ENCODE measurements at regions not wholly inside any gene's neighbourhood (a gene's known extent, or its start where the extent isn't known, plus 50 kb on each side); places are given as distances from the start of the nearest gene placed in this dataset.

GRCh38 chr18:14031053-14031452 is 101.2 kb downstream of the ZNF519 start:
- H3K27ac ChIP-seq (ENCODE audit: low read depth in 2 of 2, low read length in 2 of 2): no peak overlapping the region
- no peaks in the 10 kb centered on the region for H3K9me3 ChIP-seq (ENCODE audit: control insufficient read depth in 2 of 3, insufficient read depth in 1 of 3, low read length in 3 of 3)
- H3K4me1 ChIP-seq (ENCODE audit: control insufficient read depth in 2 of 3, insufficient read depth in 2 of 3, low read depth in 1 of 3, low read length in 3 of 3): no peaks in the 10 kb centered on the region
- no peak overlapping the region for H3K9ac ChIP-seq (ENCODE audit: low read length in 3 of 3)
- H3K4me3 ChIP-seq (ENCODE audit: low read length in 3 of 3): no peak overlapping the region
- intact Hi-C loops (cut with DNase I): loop anchor here (10.0 kb wide), 1 partner anchor 64 kb away; no protein-coding TSS in a partner anchor
- no peak for FAIRE-seq
- TF ChIP-seq CTCF (IDR thresholded peaks at IDR 0.05; ENCODE audit: borderline replicate concordance, extremely low read depth, insufficient read depth): no peak
- H3K36me3 ChIP-seq (ENCODE audit: control insufficient read depth in 2 of 3, insufficient read depth in 3 of 3, low read length in 3 of 3): no peaks in the 10 kb centered on the region
- H3K27me3 ChIP-seq (ENCODE audit: control insufficient read depth, insufficient read depth, low read length): no peaks in the 10 kb centered on the region
- no peak for DNase-seq

GRCh38 chr18:14029512-14029911 is 102.7 kb downstream of the ZNF519 start:
- Histone ChIP-seq H3K4me3 (ENCODE audit: low read length in 3 of 3) (no peak overlapping the region), H3K27me3 (ENCODE audit: control insufficient read depth, insufficient read depth, low read length) (no peaks in the 10 kb centered on the region), H3K9ac (ENCODE audit: low read length in 3 of 3) (no peak overlapping the region), H3K9me3 (ENCODE audit: control insufficient read depth in 2 of 3, insufficient read depth in 1 of 3, low read length in 3 of 3) (no peaks in the 10 kb centered on the region), H3K36me3 (ENCODE audit: control insufficient read depth in 2 of 3, insufficient read depth in 3 of 3, low read length in 3 of 3) (no peaks in the 10 kb centered on the region), H3K4me1 (ENCODE audit: control insufficient read depth in 2 of 3, insufficient read depth in 2 of 3, low read depth in 1 of 3, low read length in 3 of 3) (no peaks in the 10 kb centered on the region), H3K27ac (ENCODE audit: low read depth in 2 of 2, low read length in 2 of 2) (no peak overlapping the region)
- no peak for TF ChIP-seq CTCF (IDR thresholded peaks at IDR 0.05; ENCODE audit: borderline replicate concordance, extremely low read depth, insufficient read depth)
- FAIRE-seq: no peak
- DNase-seq: no peak
- intact Hi-C loops (cut with DNase I): loop anchor here (10.0 kb wide), 1 partner anchor 65 kb away; no protein-coding TSS in a partner anchor

- intact Hi-C loops (cut with DNase I): loop anchor here (10.0 kb wide), 1 partner anchor 61 kb away; no protein-coding TSS in a partner anchor
- H3K27me3 ChIP-seq (ENCODE audit: control insufficient read depth, insufficient read depth, low read length): no peaks in the 10 kb centered on the region
- H3K9me3 ChIP-seq (ENCODE audit: control insufficient read depth in 2 of 3, insufficient read depth in 1 of 3, low read length in 3 of 3): no peaks in the 10 kb centered on the region
- no peak overlapping the region for H3K27ac ChIP-seq (ENCODE audit: low read depth in 2 of 2, low read length in 2 of 2)
- H3K9ac ChIP-seq (ENCODE audit: low read length in 3 of 3): no peak overlapping the region
- no peak for TF ChIP-seq CTCF (IDR thresholded peaks at IDR 0.05; ENCODE audit: borderline replicate concordance, extremely low read depth, insufficient read depth)
- no peaks in the 10 kb centered on the region for H3K36me3 ChIP-seq (ENCODE audit: control insufficient read depth in 2 of 3, insufficient read depth in 3 of 3, low read length in 3 of 3)
- no peak overlapping the region for H3K4me3 ChIP-seq (ENCODE audit: low read length in 3 of 3)
- FAIRE-seq (no peak), DNase-seq (no peak)
- no peaks in the 10 kb centered on the region for H3K4me1 ChIP-seq (ENCODE audit: control insufficient read depth in 2 of 3, insufficient read depth in 2 of 3, low read depth in 1 of 3, low read length in 3 of 3)
Observed at GRCh38 chr18:14026199-14026598, 106.0 kb downstream of the ZNF519 start.

All from kidney (tissue), 13 donors.